OCI-LY7 (cell line): ENCODE measurements at regions not wholly inside any gene's neighbourhood (a gene's known extent, or its start where the extent isn't known, plus 50 kb on each side); places are given as distances from the start of the nearest gene placed in this dataset.

Source experiments
- EZH2phosphoT487 ChIP-seq: fragments of 200-600 bp; sonication (generic); IDR thresholded peaks from 2 replicates; pipeline ENCODE4 v1.6.1; 2018; ENCODE audit warnings: low read depth, borderline replicate concordance, mild to moderate bottlenecking, mixed run types, antibody characterized with exemption, low read length, moderate library complexity, mixed read lengths
- TF ChIP-seq, protein P1 (sequence below): fragments of 200-600 bp; sonication (generic); conservative IDR thresholded peaks from 2 replicates; pipeline ENCODE4 v1.5.1; 2014; ENCODE audit warnings: mild to moderate bottlenecking, antibody characterized with exemption, low read length, moderate library complexity, mixed read lengths

GRCh38 chr1:4117196-4117595, 217.1 kb upstream of the C1orf174 start:
- TF ChIP-seq, protein P1, sequence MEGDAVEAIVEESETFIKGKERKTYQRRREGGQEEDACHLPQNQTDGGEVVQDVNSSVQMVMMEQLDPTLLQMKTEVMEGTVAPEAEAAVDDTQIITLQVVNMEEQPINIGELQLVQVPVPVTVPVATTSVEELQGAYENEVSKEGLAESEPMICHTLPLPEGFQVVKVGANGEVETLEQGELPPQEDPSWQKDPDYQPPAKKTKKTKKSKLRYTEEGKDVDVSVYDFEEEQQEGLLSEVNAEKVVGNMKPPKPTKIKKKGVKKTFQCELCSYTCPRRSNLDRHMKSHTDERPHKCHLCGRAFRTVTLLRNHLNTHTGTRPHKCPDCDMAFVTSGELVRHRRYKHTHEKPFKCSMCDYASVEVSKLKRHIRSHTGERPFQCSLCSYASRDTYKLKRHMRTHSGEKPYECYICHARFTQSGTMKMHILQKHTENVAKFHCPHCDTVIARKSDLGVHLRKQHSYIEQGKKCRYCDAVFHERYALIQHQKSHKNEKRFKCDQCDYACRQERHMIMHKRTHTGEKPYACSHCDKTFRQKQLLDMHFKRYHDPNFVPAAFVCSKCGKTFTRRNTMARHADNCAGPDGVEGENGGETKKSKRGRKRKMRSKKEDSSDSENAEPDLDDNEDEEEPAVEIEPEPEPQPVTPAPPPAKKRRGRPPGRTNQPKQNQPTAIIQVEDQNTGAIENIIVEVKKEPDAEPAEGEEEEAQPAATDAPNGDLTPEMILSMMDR, result no peak
- TF ChIP-seq EZH2phosphoT487, result no peak
